Tibial artery (tissue), 4 donors: ENCODE measurements at regions not wholly inside any gene's neighbourhood (a gene's known extent, or its start where the extent isn't known, plus 50 kb on each side); places are given as distances from the start of the nearest gene placed in this dataset.
A peak's percentile ranks its signal among the peaks of the same experiment; 100 is the strongest.

ENCODE experiments used
- DNase-seq, 2 donors: peaks; one replicate each; pipeline ENCODE4 v3.0.0-alpha.2; 2019
- H3K27ac ChIP-seq, 2 donors: fragments of 200-600 bp; sonication (generic) in 1 of 2; 1 replicate in 1 of 2; 2 replicates in 1 of 2; pipeline ENCODE4 v1.5.1; 2018 to 2019; ENCODE audit warnings: mild to moderate bottlenecking in 1 of 2
- H3K27me3 ChIP-seq, 2 donors: fragments of 200-600 bp; sonication (generic) in 1 of 2; one replicate each; pipeline versions ENCODE4 v1.5.1 to v1.6.0; 2016 to 2019
- H3K36me3 ChIP-seq, 3 donors: fragments of 200-600 bp; sonication (generic) in 2 of 3; one replicate each; pipeline ENCODE4 v1.5.1; 2016 to 2019; ENCODE audit warnings: mild to moderate bottlenecking in 2 of 3
- H3K4me1 ChIP-seq, 4 donors: fragments of 200-600 bp; sonication (generic) in 2 of 4; 1 replicate in 3 of 4; 2 replicates in 1 of 4; pipeline ENCODE4 v1.5.1; 2016 to 2019
- H3K4me3 ChIP-seq, 2 donors: fragments of 200-600 bp; sonication (generic) in 1 of 2; 1 replicate in 1 of 2; 2 replicates in 1 of 2; pipeline ENCODE4 v1.5.1; 2018 to 2019; ENCODE audit warnings: mild to moderate bottlenecking in 2 of 2
- H3K9me3 ChIP-seq, 3 donors: fragments of 200-600 bp; sonication (generic) in 1 of 3; one replicate each; pipeline ENCODE4 v1.5.1; 2016 to 2019
- intact Hi-C: fragments of 100-400 bp; cut with DNase I; formaldehyde crosslinking; loops from one replicate; pipeline ENCODE4 v1.15.0; 2023; ENCODE audit warnings: low total_unique reads
- TF ChIP-seq, protein P1 (sequence below), 2 experiments: fragments of 200-600 bp in 1 of 2; fragments of 450-650 bp in 1 of 2; IDR thresholded peaks; one replicate each; pipeline ENCODE4 v1.5.1; 2017 to 2019; ENCODE audit warnings: antibody characterized with exemption in 2 of 2, mild to moderate bottlenecking in 1 of 2, moderate library complexity in 1 of 2

DNA sequence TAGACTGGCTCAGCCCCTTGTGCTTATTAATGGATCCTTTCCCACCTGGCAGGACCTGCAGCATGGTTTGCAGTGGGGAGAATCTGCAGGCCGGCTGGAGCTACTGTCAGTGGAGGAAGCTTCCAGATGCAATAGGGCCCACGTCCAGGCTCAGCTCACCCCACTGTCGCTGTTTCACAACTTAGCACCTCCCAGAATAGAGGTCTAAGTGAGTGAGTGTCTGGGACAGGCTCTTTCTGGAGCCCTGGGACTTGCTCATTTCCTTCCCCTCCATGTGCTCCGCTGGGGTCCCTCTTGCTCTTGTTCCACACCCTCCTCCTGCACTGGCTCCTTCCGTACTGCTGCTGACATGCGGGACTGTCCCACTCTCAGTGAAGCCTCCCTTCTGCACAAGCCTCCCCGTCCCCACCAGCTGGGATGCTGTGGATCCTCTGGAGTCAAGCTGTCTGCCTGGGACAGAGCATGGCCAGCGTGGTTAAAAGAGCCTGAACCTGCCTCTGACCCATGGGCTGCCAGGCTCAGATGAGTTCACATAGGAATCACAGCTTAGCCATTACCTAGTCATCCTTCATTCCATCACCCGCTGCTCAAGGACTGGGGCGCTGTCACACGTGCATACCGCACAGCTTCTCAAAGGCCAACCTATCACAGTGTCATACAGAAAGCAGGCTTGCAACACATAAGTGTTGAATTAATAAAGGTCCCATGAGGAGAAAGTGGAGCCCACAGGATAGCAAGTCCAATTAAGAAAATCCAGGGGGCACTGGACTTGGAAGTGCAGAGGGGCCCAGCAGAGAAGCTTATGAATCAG is 135.9 kb downstream of the ACKR3 start:
- Histone ChIP-seq H3K4me3 (no peak overlapping the region), H3K36me3 (no peaks in the 10 kb centered on the region), H3K27ac (no peak overlapping the region), H3K4me1 (no peaks in the 10 kb centered on the region), H3K27me3 (no peaks in the 10 kb centered on the region), H3K9me3 (no peaks in the 10 kb centered on the region)
- TF ChIP-seq, protein P1, sequence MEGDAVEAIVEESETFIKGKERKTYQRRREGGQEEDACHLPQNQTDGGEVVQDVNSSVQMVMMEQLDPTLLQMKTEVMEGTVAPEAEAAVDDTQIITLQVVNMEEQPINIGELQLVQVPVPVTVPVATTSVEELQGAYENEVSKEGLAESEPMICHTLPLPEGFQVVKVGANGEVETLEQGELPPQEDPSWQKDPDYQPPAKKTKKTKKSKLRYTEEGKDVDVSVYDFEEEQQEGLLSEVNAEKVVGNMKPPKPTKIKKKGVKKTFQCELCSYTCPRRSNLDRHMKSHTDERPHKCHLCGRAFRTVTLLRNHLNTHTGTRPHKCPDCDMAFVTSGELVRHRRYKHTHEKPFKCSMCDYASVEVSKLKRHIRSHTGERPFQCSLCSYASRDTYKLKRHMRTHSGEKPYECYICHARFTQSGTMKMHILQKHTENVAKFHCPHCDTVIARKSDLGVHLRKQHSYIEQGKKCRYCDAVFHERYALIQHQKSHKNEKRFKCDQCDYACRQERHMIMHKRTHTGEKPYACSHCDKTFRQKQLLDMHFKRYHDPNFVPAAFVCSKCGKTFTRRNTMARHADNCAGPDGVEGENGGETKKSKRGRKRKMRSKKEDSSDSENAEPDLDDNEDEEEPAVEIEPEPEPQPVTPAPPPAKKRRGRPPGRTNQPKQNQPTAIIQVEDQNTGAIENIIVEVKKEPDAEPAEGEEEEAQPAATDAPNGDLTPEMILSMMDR (IDR thresholded peaks at IDR 0.05), result no peak
- intact Hi-C loops, result no loop called here
- peak in 1 of 2 donors; percentile 65 for DNase-seq

DNA sequence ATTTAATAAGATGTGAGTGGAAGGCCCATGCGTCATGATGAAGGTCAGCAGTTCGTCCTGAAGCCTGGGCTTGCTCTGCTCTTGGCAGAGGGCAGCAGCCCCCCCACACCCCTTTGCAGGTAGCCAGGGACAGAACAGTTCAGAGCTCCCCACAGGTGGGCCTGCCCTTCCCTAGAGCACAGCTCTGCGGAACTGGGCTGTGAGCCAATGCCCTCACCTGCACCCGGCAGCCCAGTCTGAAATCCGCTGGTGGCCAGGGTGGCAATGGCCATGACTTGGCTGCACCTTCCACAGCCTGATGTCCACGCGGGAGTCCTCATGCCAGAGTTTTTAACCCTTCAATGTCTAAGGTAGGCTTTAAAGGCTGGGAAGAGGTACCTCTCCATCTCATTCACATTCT is 136.7 kb downstream of the ACKR3 start:
- H3K27me3 ChIP-seq, result no peaks in the 10 kb centered on the region
- H3K4me1 ChIP-seq, result no peaks in the 10 kb centered on the region
- intact Hi-C loops, result no loop called here
- DNase-seq, result peak in 1 of 2 donors; percentile 61
- H3K36me3 ChIP-seq, result no peaks in the 10 kb centered on the region
- H3K9me3 ChIP-seq, result no peaks in the 10 kb centered on the region
- H3K27ac ChIP-seq, result no peak overlapping the region
- no peak overlapping the region for H3K4me3 ChIP-seq
- TF ChIP-seq, protein P1 (IDR thresholded peaks at IDR 0.05), result no peak

DNA sequence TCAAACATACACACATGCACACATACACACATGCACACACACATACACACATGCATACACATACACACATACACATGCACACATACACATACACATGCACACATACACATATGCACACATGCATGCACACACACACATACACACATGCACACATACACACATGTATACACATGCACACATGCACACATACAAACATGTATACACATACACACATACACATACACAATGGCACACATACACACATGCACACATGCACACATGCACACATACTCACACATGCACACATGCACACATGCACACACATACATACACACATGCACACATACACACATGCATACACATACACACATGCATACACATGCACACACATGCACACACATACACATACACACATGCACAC is 137.2 kb downstream of the ACKR3 start:
- Histone ChIP-seq H3K4me3 (no peak overlapping the region), H3K4me1 (no peaks in the 10 kb centered on the region), H3K27ac (no peak overlapping the region), H3K27me3 (no peaks in the 10 kb centered on the region), H3K9me3 (no peaks in the 10 kb centered on the region), H3K36me3 (no peaks in the 10 kb centered on the region)
- no peak for DNase-seq
- intact Hi-C loops, result no loop called here
- TF ChIP-seq, protein P1 (IDR thresholded peaks at IDR 0.05), result no peak

DNA sequence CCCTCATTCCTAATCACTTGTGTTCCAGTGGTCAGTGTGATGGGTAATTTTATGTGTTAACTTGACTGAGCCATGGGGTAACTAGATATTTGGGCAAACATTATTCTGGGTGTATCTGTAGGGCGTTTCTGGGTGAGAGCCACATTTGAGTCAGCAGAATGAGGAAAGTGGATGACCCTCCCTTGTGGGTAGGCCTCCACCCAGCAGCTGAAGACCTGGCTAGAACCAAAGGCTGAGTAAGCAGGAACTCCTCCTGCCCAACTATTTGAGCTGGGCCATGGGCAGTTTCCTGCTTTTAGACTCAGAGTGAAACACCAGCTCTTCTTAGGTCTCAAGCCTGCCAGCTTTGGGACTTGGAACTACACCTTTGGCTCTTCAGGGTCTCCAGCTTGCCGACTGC is 141.8 kb downstream of the ACKR3 start:
- intact Hi-C loops, result no loop called here

DNA sequence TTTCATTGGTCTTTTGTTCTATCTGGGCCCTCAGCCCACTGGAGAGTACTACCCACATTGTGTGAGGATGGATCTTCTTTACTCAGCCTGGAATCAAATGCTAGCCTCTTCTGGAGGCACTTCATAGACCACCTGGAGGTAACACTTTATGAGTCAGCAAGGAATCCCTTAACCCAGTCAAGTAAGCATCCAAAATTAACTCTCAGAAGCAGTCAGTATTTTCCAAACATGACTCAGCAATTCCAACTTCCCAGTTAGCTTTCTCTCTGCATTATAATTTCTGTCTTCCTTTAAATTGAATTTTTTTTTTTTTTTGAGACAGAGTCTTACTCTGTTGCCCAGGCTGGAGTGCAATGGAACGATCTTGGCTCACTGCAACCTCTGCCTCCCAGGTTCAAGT is 142.7 kb downstream of the ACKR3 start:
- no peak overlapping the region for H3K4me3 ChIP-seq
- no peaks in the 10 kb centered on the region for H3K27me3 ChIP-seq
- no peak overlapping the region for H3K27ac ChIP-seq
- no peaks in the 10 kb centered on the region for H3K36me3 ChIP-seq
- no peaks in the 10 kb centered on the region for H3K9me3 ChIP-seq
- TF ChIP-seq, protein P1 (IDR thresholded peaks at IDR 0.05), result no peak
- peaks cover 0 to 28% (median 3%) of the 10 kb centered on the region in 4 donors for H3K4me1 ChIP-seq
- no peak for DNase-seq
- intact Hi-C loops, result no loop called here

More for the DNA sequence above, 141.8 kb downstream of the ACKR3 start:
- H3K27ac ChIP-seq, result no peak overlapping the region
- no peak overlapping the region for H3K4me3 ChIP-seq
- H3K36me3 ChIP-seq, result no peaks in the 10 kb centered on the region
- H3K4me1 ChIP-seq, result peaks cover 0 to 28% (median 3%) of the 10 kb centered on the region in 4 donors
- DNase-seq, result peak in 1 of 2 donors; percentile 67
- no peaks in the 10 kb centered on the region for H3K27me3 ChIP-seq
- TF ChIP-seq, protein P1 (IDR thresholded peaks at IDR 0.05), result no peak
- no peaks in the 10 kb centered on the region for H3K9me3 ChIP-seq
